SU-DHL-6 (cell line): ENCODE measurements at regions not wholly inside any gene's neighbourhood (a gene's known extent, or its start where the extent isn't known, plus 50 kb on each side); places are given as distances from the start of the nearest gene placed in this dataset.

ENCODE experiments used
- H2AFZ ChIP-seq: fragments of 200-600 bp; sonication (generic); 2 replicates; pipeline ENCODE4 v1.6.1; 2014; ENCODE audit warnings: low read depth, mild to moderate bottlenecking, moderate library complexity, mixed read lengths, antibody characterized with exemption, low read length; ENCODE audit not compliant: severe bottlenecking
- H3F3A ChIP-seq: fragments of 200-600 bp; shearing (Covaris generic); 2 replicates; pipeline ENCODE4 v1.6.0; 2016; ENCODE audit warnings: antibody characterized with exemption, mild to moderate bottlenecking; ENCODE audit not compliant: insufficient read depth
- H3K27ac ChIP-seq: fragments of 200-600 bp; sonication (generic); 2 replicates; pipeline ENCODE4 v1.5.1; 2016; ENCODE audit warnings: low read depth, mild to moderate bottlenecking, low read length, moderate library complexity, mixed read lengths
- H3K27me3 ChIP-seq: fragments of 200-600 bp; sonication (generic), shearing (Covaris generic); 2 replicates; pipeline ENCODE4 v1.6.0; 2014; ENCODE audit warnings: mild to moderate bottlenecking, low read length
- H3K36me3 ChIP-seq: fragments of 200-600 bp; sonication (generic); 2 replicates; pipeline ENCODE4 v1.6.1; 2014; ENCODE audit warnings: mild to moderate bottlenecking, low read length, mixed read lengths
- H3K4me2 ChIP-seq: fragments of 300-600, 200-600 bp; shearing (Covaris generic), sonication (generic); 2 replicates; pipeline ENCODE4 v1.6.0; 2014; ENCODE audit warnings: low read length, low read depth, mild to moderate bottlenecking; ENCODE audit not compliant: poor library complexity, severe bottlenecking
- H3K4me3 ChIP-seq: fragments of 200-600 bp; sonication (generic); 2 replicates; pipeline ENCODE4 v1.5.1; 2014; ENCODE audit warnings: antibody characterized with exemption, low read length, mild to moderate bottlenecking, mixed read lengths; ENCODE audit not compliant: insufficient read depth, poor library complexity, severe bottlenecking
- H3K79me2 ChIP-seq: fragments of 200-600 bp; sonication (generic); 2 replicates; pipeline ENCODE4 v1.6.1; 2014; ENCODE audit warnings: mild to moderate bottlenecking, low read length, moderate library complexity; ENCODE audit not compliant: insufficient read depth
- H3K9ac ChIP-seq: fragments of 200-600 bp; sonication (generic); 2 replicates; pipeline ENCODE4 v1.7.0; 2014; ENCODE audit warnings: mild to moderate bottlenecking, low read length
- H3K9me2 ChIP-seq: fragments of 200-600 bp; sonication (generic); replicated peaks from 2 replicates; pipeline ENCODE4 v1.6.1; 2014; ENCODE audit warnings: low read length; ENCODE audit not compliant: insufficient read depth
- H3K9me3 ChIP-seq: fragments of 200-600 bp; sonication (generic); 2 replicates; pipeline ENCODE4 v1.6.1; 2014; ENCODE audit warnings: low read length, mixed read lengths; ENCODE audit not compliant: insufficient read depth
- H4K20me1 ChIP-seq: fragments of 200-600 bp; sonication (generic); 2 replicates; pipeline ENCODE4 v1.6.1; 2014; ENCODE audit warnings: low read depth, mild to moderate bottlenecking, antibody characterized with exemption, low read length, moderate library complexity, mixed read lengths
- CTCF ChIP-seq: fragments of 200-600 bp; sonication (generic); IDR thresholded peaks from one replicate; pipeline ENCODE4 v1.5.1; 2017; ENCODE audit warnings: antibody characterized with exemption, mild to moderate bottlenecking, low read length, moderate library complexity; ENCODE audit not compliant: insufficient read depth, poor library complexity, severe bottlenecking
- EZH2phosphoT487 ChIP-seq: fragments of 200-600 bp; sonication (generic), shearing (Covaris generic); conservative IDR thresholded peaks from 2 replicates; pipeline ENCODE4 v1.6.1; 2018; ENCODE audit warnings: mild to moderate bottlenecking, antibody characterized with exemption, low read length, moderate library complexity, mixed read lengths

- H3K4me3 ChIP-seq, result no peak overlapping the region
- no peaks in the 10 kb centered on the region for H3K9me3 ChIP-seq
- no peak for TF ChIP-seq CTCF
- TF ChIP-seq EZH2phosphoT487, result no peak
Observed at GRCh38 chr21:35905096-35905962, 155.0 kb downstream of the SETD4 start.

GRCh38 chr21:35900539-35900938 lies 159.8 kb downstream of the SETD4 start:
- no peak overlapping the region for H3K27ac ChIP-seq
- H3K9me3 ChIP-seq, result no peaks in the 10 kb centered on the region
- no peak overlapping the region for H3K4me3 ChIP-seq
- no peak for TF ChIP-seq CTCF
- no peak for TF ChIP-seq EZH2phosphoT487
- H3K9me2 ChIP-seq, result no peaks in the 10 kb centered on the region
- no peaks in the 10 kb centered on the region for H3K27me3 ChIP-seq
- H3K36me3 ChIP-seq, result no peaks in the 10 kb centered on the region
- H3K79me2 ChIP-seq, result no peaks in the 10 kb centered on the region
- no peak overlapping the region for H2AFZ ChIP-seq
- no peak overlapping the region for H3K9ac ChIP-seq
- H3K4me2 ChIP-seq, result no peak overlapping the region
- H4K20me1 ChIP-seq, result no peaks in the 10 kb centered on the region
- H3F3A ChIP-seq, result no peaks in the 10 kb centered on the region

More at GRCh38 chr21:35905096-35905962, 155.0 kb downstream of the SETD4 start:
- H3K27me3 ChIP-seq, result no peaks in the 10 kb centered on the region
- no peaks in the 10 kb centered on the region for H3K36me3 ChIP-seq
- H3K9me2 ChIP-seq, result no peaks in the 10 kb centered on the region
- H3K9ac ChIP-seq, result no peak overlapping the region
- no peaks in the 10 kb centered on the region for H3K79me2 ChIP-seq
- no peaks in the 10 kb centered on the region for H4K20me1 ChIP-seq
- no peaks in the 10 kb centered on the region for H3F3A ChIP-seq
- H3K4me2 ChIP-seq, result no peak overlapping the region
- H2AFZ ChIP-seq, result no peak overlapping the region
- H3K27ac ChIP-seq, result no peak overlapping the region

DNA sequence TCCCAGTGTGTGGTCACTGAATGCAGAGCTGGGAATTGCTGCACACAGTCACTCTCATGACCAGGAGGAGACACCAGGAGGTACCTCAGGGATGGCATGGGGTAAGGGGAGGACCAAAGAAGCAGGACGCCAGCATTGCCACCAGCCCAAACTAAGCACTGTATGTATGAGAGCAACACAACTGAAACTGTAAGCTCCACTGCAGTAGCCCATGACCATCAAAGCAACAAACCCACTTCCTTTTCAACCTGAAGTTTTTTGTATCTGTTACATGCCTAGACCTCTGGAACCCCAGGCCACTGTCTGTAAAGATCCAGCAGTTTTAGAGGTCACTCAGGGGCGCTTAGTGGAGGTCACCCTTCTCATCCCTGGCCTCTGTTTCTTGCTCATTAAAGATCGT lies 164.3 kb downstream of the SETD4 start:
- no peak overlapping the region for H3K4me3 ChIP-seq
- no peak for TF ChIP-seq CTCF
- TF ChIP-seq EZH2phosphoT487, result no peak
- H3K79me2 ChIP-seq, result no peaks in the 10 kb centered on the region
- no peaks in the 10 kb centered on the region for H4K20me1 ChIP-seq
- no peaks in the 10 kb centered on the region for H3K36me3 ChIP-seq
- no peak overlapping the region for H2AFZ ChIP-seq
- H3F3A ChIP-seq, result no peaks in the 10 kb centered on the region
- H3K9ac ChIP-seq, result no peak overlapping the region
- H3K9me3 ChIP-seq, result no peaks in the 10 kb centered on the region
- H3K9me2 ChIP-seq, result no peaks in the 10 kb centered on the region
- H3K4me2 ChIP-seq, result no peak overlapping the region
- no peaks in the 10 kb centered on the region for H3K27me3 ChIP-seq
- H3K27ac ChIP-seq, result no peak overlapping the region
